Loucy (cell line): ENCODE measurements at regions not wholly inside any gene's neighbourhood (a gene's known extent, or its start where the extent isn't known, plus 50 kb on each side); places are given as distances from the start of the nearest gene placed in this dataset.

Experiments
- H2AFZ ChIP-seq: fragments of 200-600 bp; sonication (generic); 2 replicates; pipeline ENCODE4 v1.6.0; 2016; ENCODE audit warnings: antibody characterized with exemption, mild to moderate bottlenecking, low read length, moderate library complexity
- H3F3A ChIP-seq: fragments of 200-600 bp; 2 replicates; pipeline ENCODE4 v1.6.0; 2016; ENCODE audit warnings: antibody characterized with exemption, low read depth, mild to moderate bottlenecking
- H3K27me3 ChIP-seq: fragments of 200-600 bp; sonication (generic); 2 replicates; pipeline ENCODE4 v1.6.1; 2014; ENCODE audit warnings: low read length, mild to moderate bottlenecking; ENCODE audit not compliant: insufficient read depth, poor library complexity, severe bottlenecking
- H3K36me3 ChIP-seq: fragments of 200-600 bp; sonication (generic); 2 replicates; pipeline ENCODE4 v1.6.1; 2016; ENCODE audit warnings: low read length; ENCODE audit not compliant: insufficient read depth
- H3K4me1 ChIP-seq: fragments of 200-600 bp; sonication (generic); 2 replicates; pipeline ENCODE4 v1.5.1; 2014; ENCODE audit warnings: low read length, mild to moderate bottlenecking; ENCODE audit not compliant: insufficient read depth, poor library complexity, severe bottlenecking
- H3K4me2 ChIP-seq: fragments of 200-600 bp; sonication (generic); 2 replicates; pipeline ENCODE4 v1.6.0; 2014; ENCODE audit warnings: antibody characterized with exemption, low read length, low read depth, mild to moderate bottlenecking; ENCODE audit not compliant: poor library complexity, severe bottlenecking
- H3K4me3 ChIP-seq: fragments of 200-600 bp; sonication (generic); 2 replicates; pipeline ENCODE4 v1.5.1; 2014; ENCODE audit warnings: low read length, mild to moderate bottlenecking, mixed read lengths; ENCODE audit not compliant: poor library complexity, severe bottlenecking
- H3K79me2 ChIP-seq: fragments of 200-600 bp; sonication (generic); 2 replicates; pipeline ENCODE4 v1.6.1; 2014; ENCODE audit warnings: low read length; ENCODE audit not compliant: insufficient read depth
- H3K9ac ChIP-seq: fragments of 200-600 bp; sonication (generic); 2 replicates; pipeline ENCODE4 v1.6.0; 2014; ENCODE audit warnings: mild to moderate bottlenecking, low read depth, low read length, moderate library complexity; ENCODE audit not compliant: poor library complexity, severe bottlenecking
- H3K9me2 ChIP-seq: fragments of 200-600 bp; sonication (generic); replicated peaks from 2 replicates; pipeline ENCODE4 v1.6.1; 2016; ENCODE audit warnings: low read depth, low read length, mixed read lengths
- H3K9me3 ChIP-seq: fragments of 200-600 bp; sonication (generic); 2 replicates; pipeline ENCODE4 v1.6.1; 2014; ENCODE audit warnings: mild to moderate bottlenecking, antibody characterized with exemption, low read length, low read depth; ENCODE audit not compliant: insufficient read depth
- H4K20me1 ChIP-seq: fragments of 200-600 bp; sonication (generic); 2 replicates; pipeline ENCODE4 v1.6.0; 2014; ENCODE audit warnings: antibody characterized with exemption, low read length, mild to moderate bottlenecking; ENCODE audit not compliant: insufficient read depth, poor library complexity, severe bottlenecking
- CTCF ChIP-seq: fragments of 200-600 bp; sonication (generic); conservative IDR thresholded peaks from 2 replicates; pipeline ENCODE4 v1.5.1; 2014; ENCODE audit warnings: mild to moderate bottlenecking, antibody characterized with exemption, low read length
- EZH2phosphoT487 ChIP-seq: fragments of 200-600 bp; IDR thresholded peaks from 2 replicates; pipeline ENCODE4 v1.6.1; 2018; ENCODE audit warnings: antibody characterized with exemption, mild to moderate bottlenecking, moderate library complexity, borderline replicate concordance

- TF ChIP-seq CTCF, result no peak
- TF ChIP-seq EZH2phosphoT487, result no peak
- no peaks in the 10 kb centered on the region for H3K9me3 ChIP-seq
- no peaks in the 10 kb centered on the region for H3K9me2 ChIP-seq
- H3K79me2 ChIP-seq, result no peaks in the 10 kb centered on the region
- H3K36me3 ChIP-seq, result no peaks in the 10 kb centered on the region
- no peaks in the 10 kb centered on the region for H3K27me3 ChIP-seq
- no peaks in the 10 kb centered on the region for H3F3A ChIP-seq
- H3K4me2 ChIP-seq, result no peak overlapping the region
- no peaks in the 10 kb centered on the region for H3K4me1 ChIP-seq
- H3K9ac ChIP-seq, result no peak overlapping the region
- no peak overlapping the region for H2AFZ ChIP-seq
- H4K20me1 ChIP-seq, result no peaks in the 10 kb centered on the region
- no peak overlapping the region for H3K4me3 ChIP-seq
These were observed 215.6 kb downstream of the SLC6A15 start for GRCh38 chr12:84696908-84697540.

- no peaks in the 10 kb centered on the region for H3K9me2 ChIP-seq
- no peaks in the 10 kb centered on the region for H4K20me1 ChIP-seq
- no peak overlapping the region for H3K9ac ChIP-seq
- no peak overlapping the region for H3K4me3 ChIP-seq
- no peaks in the 10 kb centered on the region for H3K36me3 ChIP-seq
- H3K27me3 ChIP-seq, result no peaks in the 10 kb centered on the region
- H3K4me1 ChIP-seq, result no peaks in the 10 kb centered on the region
- no peak overlapping the region for H2AFZ ChIP-seq
- TF ChIP-seq CTCF (no peak), EZH2phosphoT487 (no peak)
- no peaks in the 10 kb centered on the region for H3K79me2 ChIP-seq
- H3F3A ChIP-seq, result no peaks in the 10 kb centered on the region
- no peaks in the 10 kb centered on the region for H3K9me3 ChIP-seq
- H3K4me2 ChIP-seq, result no peak overlapping the region
These were observed 216.3 kb downstream of the SLC6A15 start for GRCh38 chr12:84696281-84696680.

- no peaks in the 10 kb centered on the region for H3K9me3 ChIP-seq
- H3K27me3 ChIP-seq, result no peaks in the 10 kb centered on the region
- no peaks in the 10 kb centered on the region for H3K9me2 ChIP-seq
- H3K9ac ChIP-seq, result no peak overlapping the region
- no peaks in the 10 kb centered on the region for H3K4me1 ChIP-seq
- TF ChIP-seq CTCF, result no peak
- no peak for TF ChIP-seq EZH2phosphoT487
- H3K4me3 ChIP-seq, result no peak overlapping the region
- no peaks in the 10 kb centered on the region for H3K79me2 ChIP-seq
- no peak overlapping the region for H2AFZ ChIP-seq
- no peaks in the 10 kb centered on the region for H3F3A ChIP-seq
- H4K20me1 ChIP-seq, result no peaks in the 10 kb centered on the region
- H3K36me3 ChIP-seq, result no peaks in the 10 kb centered on the region
- H3K4me2 ChIP-seq, result no peak overlapping the region
These were observed 218.5 kb downstream of the SLC6A15 start for GRCh38 chr12:84694116-84694515.
